Stimulated activated naive CD4-positive, alpha-beta T cell (primary cell): ENCODE measurements at regions not wholly inside any gene's neighbourhood (a gene's known extent, or its start where the extent isn't known, plus 50 kb on each side); places are given as distances from the start of the nearest gene placed in this dataset.
"Not testable (repeated sequence)": the region's sequence is repeated elsewhere in the genome, so short reads cannot be mapped to it uniquely, and the experiment has no call there.

ENCODE experiments used
- DNase-seq, 6 experiments: peaks; one replicate each; lab custom pipeline; 2025; lab: John Stamatoyannopoulos, UW

GRCh38 chr6:150739711-150740349 is 125.7 kb upstream of the MTHFD1L start:
- DNase-seq: no peak

- DNase-seq: no peak
Observed at GRCh38 chr6:150740453-150740852, 125.0 kb upstream of the MTHFD1L start.

GRCh38 chr6:150741633-150742200 is 123.8 kb upstream of the MTHFD1L start:
- DNase-seq: no peak

GRCh38 chr6:150744522-150745260 is 120.8 kb upstream of the MTHFD1L start:
- DNase-seq: no peak

GRCh38 chr6:150745896-150746295 is 119.6 kb upstream of the MTHFD1L start:
- DNase-seq: no peak

- DNase-seq: no peak
Observed at GRCh38 chr6:150747155-150747554, 118.3 kb upstream of the MTHFD1L start.

GRCh38 chr6:150749091-150749670 is 116.3 kb upstream of the MTHFD1L start:
- DNase-seq: no peak

GRCh38 chr6:150751296-150751695 is 114.2 kb upstream of the MTHFD1L start:
- DNase-seq: no peak

GRCh38 chr6:150752409-150752808 is 113.1 kb upstream of the MTHFD1L start:
- no peak for DNase-seq

- DNase-seq: no peak
Observed at GRCh38 chr6:150753371-150754064, 112.0 kb upstream of the MTHFD1L start.

GRCh38 chr6:150755042-150755441 is 110.5 kb upstream of the MTHFD1L start:
- DNase-seq: no peak

- DNase-seq: no peak
Observed at GRCh38 chr6:150755524-150755923, 110.0 kb upstream of the MTHFD1L start.

- no peak for DNase-seq
Observed at GRCh38 chr6:150756173-150756572, 109.3 kb upstream of the MTHFD1L start.

GRCh38 chr6:150757807-150758206 is 107.7 kb upstream of the MTHFD1L start:
- not testable (repeated sequence) for DNase-seq

- DNase-seq: no peak
Observed at GRCh38 chr6:150759483-150759882, 106.0 kb upstream of the MTHFD1L start.

GRCh38 chr6:150761771-150762170 is 103.7 kb upstream of the MTHFD1L start:
- DNase-seq: no peak

GRCh38 chr6:150764334-150765066 is 101.0 kb upstream of the MTHFD1L start:
- DNase-seq: no peak

- DNase-seq: no peak
Observed at GRCh38 chr6:150765067-150765764, 100.3 kb upstream of the MTHFD1L start.

- DNase-seq: no peak
Observed at GRCh38 chr6:150766201-150766997, 99.1 kb upstream of the MTHFD1L start.

- DNase-seq: no peak
Observed at GRCh38 chr6:150767161-150767560, 98.3 kb upstream of the MTHFD1L start.
